CD14-positive monocyte (primary cell): ENCODE measurements at regions not wholly inside any gene's neighbourhood (a gene's known extent, or its start where the extent isn't known, plus 50 kb on each side); places are given as distances from the start of the nearest gene placed in this dataset.

Source experiments
- DNase-seq, 3 donors: peaks; one replicate each; pipeline ENCODE4 v3.0.0-alpha.2; 2011 to 2022
- H2AFZ ChIP-seq: 2 replicates; pipeline ENCODE4 v1.6.0; 2012; ENCODE audit warnings: mild to moderate bottlenecking, low read depth, low read length, inconsistent platforms; ENCODE audit not compliant: insufficient read depth, poor library complexity, severe bottlenecking
- H3K27ac ChIP-seq, 2 donors: 1 replicate in 1 of 2; 2 replicates in 1 of 2; pipeline ENCODE4 v1.5.1; 2012 to 2013; ENCODE audit warnings: low read length in 2 of 2, control low read depth in 1 of 2, inconsistent platforms in 1 of 2, low read depth in 1 of 2, mild to moderate bottlenecking in 1 of 2
- H3K27me3 ChIP-seq, 2 donors: one replicate each; pipeline versions ENCODE4 v1.6.0 to v1.6.1; 2011 to 2013; ENCODE audit warnings: low read length in 2 of 2; ENCODE audit not compliant: control insufficient read depth in 2 of 2, insufficient read depth in 2 of 2
- H3K36me3 ChIP-seq, 2 donors: replicated peaks in 1 of 2; 1 replicate in 1 of 2; 2 replicates in 1 of 2; pipeline versions ENCODE4 v1.5.1 to v1.6.1; 2012 to 2013; ENCODE audit warnings: low read length in 2 of 2, control low read depth in 1 of 2, inconsistent platforms in 1 of 2, mild to moderate bottlenecking in 1 of 2; ENCODE audit not compliant: insufficient read depth in 2 of 2, control insufficient read depth in 1 of 2
- H3K4me1 ChIP-seq, 2 donors: 1 replicate in 1 of 2; 2 replicates in 1 of 2; pipeline versions ENCODE4 v1.5.1 to v1.6.1; 2012 to 2013; ENCODE audit warnings: low read length in 2 of 2, control low read depth in 1 of 2, inconsistent platforms in 1 of 2, mild to moderate bottlenecking in 1 of 2, moderate library complexity in 1 of 2; ENCODE audit not compliant: insufficient read depth in 2 of 2, control insufficient read depth in 1 of 2
- H3K4me2 ChIP-seq: replicated peaks from 2 replicates; pipeline ENCODE3; 2012; ENCODE audit warnings: low read length, moderate library complexity, mild to moderate bottlenecking; ENCODE audit not compliant: poor library complexity, severe bottlenecking; ENCODE audit errors: extremely low read depth
- H3K4me3 ChIP-seq, 3 experiments: fragments of 200-600 bp in 1 of 3; sonication (generic) in 1 of 3; replicated peaks in 1 of 3; 1 replicate in 2 of 3; 2 replicates in 1 of 3; pipeline ENCODE4 v1.5.1; 2011 to 2013; ENCODE audit warnings: low read length in 3 of 3, mild to moderate bottlenecking in 3 of 3, control low read depth in 2 of 3, low read depth in 2 of 3, inconsistent platforms in 1 of 3, moderate library complexity in 1 of 3
- H3K79me2 ChIP-seq: 2 replicates; pipeline ENCODE4 v1.6.0; 2012; ENCODE audit warnings: mild to moderate bottlenecking, control low read depth, inconsistent platforms, low read length, moderate library complexity; ENCODE audit not compliant: insufficient read depth
- H3K9ac ChIP-seq: 2 replicates; pipeline ENCODE4 v1.6.0; 2017; ENCODE audit warnings: low read length, mild to moderate bottlenecking; ENCODE audit not compliant: insufficient read depth, poor library complexity, severe bottlenecking
- H3K9me3 ChIP-seq, 2 donors: replicated peaks in 1 of 2; 1 replicate in 1 of 2; 2 replicates in 1 of 2; pipeline versions ENCODE4 v1.5.1 to v1.6.1; 2012 to 2013; ENCODE audit warnings: low read length in 2 of 2, control low read depth in 1 of 2; ENCODE audit not compliant: control insufficient read depth in 1 of 2, insufficient read depth in 1 of 2
- H4K20me1 ChIP-seq: 2 replicates; pipeline ENCODE4 v1.6.0; 2012; ENCODE audit warnings: mild to moderate bottlenecking, low read length, control low read depth, moderate library complexity; ENCODE audit not compliant: insufficient read depth
- H3K27ac Mint-ChIP-seq, 7 donors: one replicate each; pipeline ENCODE4 v1.8.0; 2020; ENCODE audit warnings: mild to moderate bottlenecking in 7 of 7, mixed read lengths in 7 of 7, moderate library complexity in 6 of 7, inconsistent platforms in 2 of 7
- H3K27me3 Mint-ChIP-seq, 3 donors: one replicate each; pipeline ENCODE4 v1.8.0; 2021 to 2022; ENCODE audit warnings: low read depth in 3 of 3, mild to moderate bottlenecking in 3 of 3, mixed read lengths in 3 of 3, moderate library complexity in 3 of 3, inconsistent platforms in 1 of 3
- H3K36me3 Mint-ChIP-seq, 2 donors: one replicate each; pipeline ENCODE4 v1.8.0; 2020; ENCODE audit warnings: mixed read lengths in 2 of 2, inconsistent platforms in 1 of 2, mild to moderate bottlenecking in 1 of 2
- H3K4me1 Mint-ChIP-seq: one replicate; pipeline ENCODE4 v1.8.0; 2020; ENCODE audit warnings: mild to moderate bottlenecking, mixed read lengths
- H3K4me3 Mint-ChIP-seq, 2 donors: one replicate each; pipeline ENCODE4 v1.8.0; 2020; ENCODE audit warnings: mild to moderate bottlenecking in 2 of 2, mixed read lengths in 2 of 2, moderate library complexity in 1 of 2
- H3K9me3 Mint-ChIP-seq, 7 donors: one replicate each; pipeline ENCODE4 v1.8.0; 2020 to 2022; ENCODE audit warnings: mixed read lengths in 7 of 7, mild to moderate bottlenecking in 6 of 7, moderate library complexity in 6 of 7, inconsistent platforms in 2 of 7
- CTCF ChIP-seq: fragments of 200-600 bp; IDR thresholded peaks from one replicate; pipeline ENCODE4 v1.8.0; 2022; ENCODE audit warnings: antibody characterized with exemption, mild to moderate bottlenecking
- WGBS: methylation state at CpG from one replicate; pipeline ENCODE4 v1.1.5; 2013; ENCODE audit warnings: missing lambda C conversion rate; ENCODE audit not compliant: insufficient coverage; 5-methylcytosine and 5-hydroxymethylcytosine counted together
- intact Hi-C, 2 donors: fragments of 100-400 bp; cut with micrococcal nuclease; formaldehyde crosslinking; loops; one replicate each; pipeline versions ENCODE4 v1.15.0 to v1.15.1; 2023

GRCh38 chr17:11138023-11138422, 103.0 kb upstream of the SHISA6 start:
- no peak for TF ChIP-seq CTCF
- Histone ChIP-seq H3K27me3 (no peaks in the 10 kb centered on the region), H3K4me2 (no peak overlapping the region), H3K4me3 (no peak overlapping the region), H4K20me1 (no peaks in the 10 kb centered on the region), H3K9ac (no peak overlapping the region), H3K36me3 (no peaks in the 10 kb centered on the region), H3K4me1 (no peaks in the 10 kb centered on the region), H2AFZ (no peak overlapping the region), H3K9me3 (no peaks in the 10 kb centered on the region), H3K27ac (no peak overlapping the region), H3K79me2 (no peaks in the 10 kb centered on the region)
- no peak overlapping the region for H3K27ac Mint-ChIP-seq
- no peaks in the 10 kb centered on the region for H3K36me3 Mint-ChIP-seq
- H3K9me3 Mint-ChIP-seq: peaks cover 0 to 3% (median 0%) of the 10 kb centered on the region in 7 donors
- H3K27me3 Mint-ChIP-seq: peaks cover 0 to 2% (median 0%) of the 10 kb centered on the region in 3 donors
- no CpG with 5 or more reads among the region's 5 CpGs for WGBS
- no peaks in the 10 kb centered on the region for H3K4me1 Mint-ChIP-seq
- no peak overlapping the region for H3K4me3 Mint-ChIP-seq
- intact Hi-C loops: no loop called here
- DNase-seq: no peak

- no peaks in the 10 kb centered on the region for H3K79me2 ChIP-seq
- Mint-ChIP-seq H3K27ac (no peak overlapping the region), H3K4me3 (no peak overlapping the region), H3K36me3 (no peaks in the 10 kb centered on the region), H3K4me1 (no peaks in the 10 kb centered on the region), H3K27me3 (peaks cover 0 to 2% (median 0%) of the 10 kb centered on the region in 3 donors), H3K9me3 (peaks cover 0 to 7% (median 0%) of the 10 kb centered on the region in 7 donors)
- no peak overlapping the region for H2AFZ ChIP-seq
- H4K20me1 ChIP-seq: no peaks in the 10 kb centered on the region
- no peak overlapping the region for H3K9ac ChIP-seq
- no CpG with 5 or more reads among the region's 1 CpG for WGBS
- intact Hi-C loops: no loop called here
- no peak overlapping the region for H3K4me2 ChIP-seq
- H3K4me1 ChIP-seq: no peaks in the 10 kb centered on the region
- no peaks in the 10 kb centered on the region for H3K9me3 ChIP-seq
- H3K36me3 ChIP-seq: no peaks in the 10 kb centered on the region
- no peak for TF ChIP-seq CTCF
- H3K4me3 ChIP-seq: no peak overlapping the region
- H3K27me3 ChIP-seq: no peaks in the 10 kb centered on the region
- no peak for DNase-seq
- H3K27ac ChIP-seq: no peak overlapping the region
Measured at GRCh38 chr17:11135819-11136218, 105.2 kb upstream of the SHISA6 start.
